ENCODE measurements at regions not wholly inside any gene's neighbourhood (a gene's known extent, or its start where the extent isn't known, plus 50 kb on each side); places are given as distances from the start of the nearest gene placed in this dataset.

- no peak for DNase-seq (ENCODE audit: low read depth in 2 of 2)
Observed at GRCh38 chr3:177812492-177812891, 615.2 kb upstream of the TBL1XR1 start.

GRCh38 chr3:177813322-177813721 lies 616.0 kb upstream of the TBL1XR1 start:
- no peak for DNase-seq (ENCODE audit: low read depth in 2 of 2)

- DNase-seq (ENCODE audit: low read depth in 2 of 2): no peak
Observed at GRCh38 chr3:177816667-177817208, 619.5 kb upstream of the TBL1XR1 start.

- DNase-seq (ENCODE audit: low read depth in 2 of 2): no peak
Observed at GRCh38 chr3:177817751-177818150, 620.5 kb upstream of the TBL1XR1 start.

GRCh38 chr3:177818712-177819240 lies 621.5 kb upstream of the TBL1XR1 start:
- no peak for DNase-seq (ENCODE audit: low read depth in 2 of 2)

- DNase-seq (ENCODE audit: low read depth in 2 of 2): no peak
Observed at GRCh38 chr3:177820683-177821316, 623.5 kb upstream of the TBL1XR1 start.

GRCh38 chr3:177822681-177823096 lies 625.4 kb upstream of the TBL1XR1 start:
- no peak for DNase-seq (ENCODE audit: low read depth in 2 of 2)

- DNase-seq (ENCODE audit: low read depth in 2 of 2): no peak
Observed at GRCh38 chr3:177823701-177824189, 626.5 kb upstream of the TBL1XR1 start.

GRCh38 chr3:177824190-177824786 lies 627.0 kb upstream of the TBL1XR1 start:
- no peak for DNase-seq (ENCODE audit: low read depth in 2 of 2)

GRCh38 chr3:177824841-177825240 lies 627.6 kb upstream of the TBL1XR1 start:
- DNase-seq (ENCODE audit: low read depth in 2 of 2): no peak

GRCh38 chr3:177826253-177826652 lies 629.0 kb upstream of the TBL1XR1 start:
- no peak for DNase-seq (ENCODE audit: low read depth in 2 of 2)

- no peak for DNase-seq (ENCODE audit: low read depth in 2 of 2)
Observed at GRCh38 chr3:177827511-177828207, 630.4 kb upstream of the TBL1XR1 start.

- DNase-seq (ENCODE audit: low read depth in 2 of 2): no peak
Observed at GRCh38 chr3:177828208-177828565, 630.9 kb upstream of the TBL1XR1 start.

GRCh38 chr3:177830411-177830849 lies 633.1 kb upstream of the TBL1XR1 start:
- DNase-seq (ENCODE audit: low read depth in 2 of 2): no peak

- DNase-seq (ENCODE audit: low read depth in 2 of 2): no peak
Observed at GRCh38 chr3:177831361-177831760, 634.1 kb upstream of the TBL1XR1 start.

- no peak for DNase-seq (ENCODE audit: low read depth in 2 of 2)
Observed at GRCh38 chr3:177832880-177833279, 635.6 kb upstream of the TBL1XR1 start.

- no peak for DNase-seq (ENCODE audit: low read depth in 2 of 2)
Observed at GRCh38 chr3:177833332-177833731, 636.0 kb upstream of the TBL1XR1 start.

GRCh38 chr3:177835008-177835407 lies 637.7 kb upstream of the TBL1XR1 start:
- DNase-seq (ENCODE audit: low read depth in 2 of 2): no peak

- DNase-seq (ENCODE audit: low read depth in 2 of 2): no peak
Observed at GRCh38 chr3:177835917-177836316, 638.6 kb upstream of the TBL1XR1 start.

- DNase-seq (ENCODE audit: low read depth in 2 of 2): no peak
Observed at GRCh38 chr3:177836671-177837070, 639.4 kb upstream of the TBL1XR1 start.

GRCh38 chr3:177837951-177838655 lies 640.8 kb upstream of the TBL1XR1 start:
- DNase-seq (ENCODE audit: low read depth in 2 of 2): no peak

Measured in stimulated activated CD8-positive, alpha-beta memory T cell treated with anti-CD3 and anti-CD28 coated beads, Interleukin-15, amount 100 ng/mL, for 4 hours (primary cell).